HG02588 (cell line): ENCODE measurements at regions not wholly inside any gene's neighbourhood (a gene's known extent, or its start where the extent isn't known, plus 50 kb on each side); places are given as distances from the start of the nearest gene placed in this dataset.

Source experiments
- ATAC-seq: cut with Tn5 transposase; IDR thresholded peaks from one replicate; pipeline ENCODE4 v1.9.1; 2021; ENCODE audit warnings: mild to moderate bottlenecking, moderate library complexity; ENCODE audit not compliant: unreplicated experiment

- ATAC-seq = peak; percentile 21
These were observed 97.4 kb upstream of the DUSP10 start for GRCh38 chr1:221839321-221839720.

GRCh38 chr1:221837896-221838295, 96.0 kb upstream of the DUSP10 start:
- peak; percentile 26 for ATAC-seq

GRCh38 chr1:221834698-221835513, 93.0 kb upstream of the DUSP10 start:
- ATAC-seq = no peak

- no peak for ATAC-seq
These were observed 90.7 kb upstream of the DUSP10 start for GRCh38 chr1:221832617-221833016.

GRCh38 chr1:221832151-221832550, 90.3 kb upstream of the DUSP10 start:
- no peak for ATAC-seq

GRCh38 chr1:221829327-221830015, 87.6 kb upstream of the DUSP10 start:
- no peak for ATAC-seq

- ATAC-seq = no peak
These were observed 85.4 kb upstream of the DUSP10 start for GRCh38 chr1:221827307-221827642.

- ATAC-seq = no peak
These were observed 83.0 kb upstream of the DUSP10 start for GRCh38 chr1:221824909-221825308.

- no peak for ATAC-seq
These were observed 82.1 kb upstream of the DUSP10 start for GRCh38 chr1:221824025-221824424.

GRCh38 chr1:221823561-221823960, 81.7 kb upstream of the DUSP10 start:
- peak; percentile 19 for ATAC-seq

GRCh38 chr1:221823149-221823548, 81.3 kb upstream of the DUSP10 start:
- ATAC-seq = peak; percentile 72

GRCh38 chr1:221822591-221822990, 80.7 kb upstream of the DUSP10 start:
- no peak for ATAC-seq

- no peak for ATAC-seq
These were observed 75.0 kb upstream of the DUSP10 start for GRCh38 chr1:221816899-221817298.

GRCh38 chr1:221815660-221816059, 73.8 kb upstream of the DUSP10 start:
- no peak for ATAC-seq

GRCh38 chr1:221813887-221814286, 72.0 kb upstream of the DUSP10 start:
- ATAC-seq = no peak

- no peak for ATAC-seq
These were observed 71.2 kb upstream of the DUSP10 start for GRCh38 chr1:221812905-221813597.

GRCh38 chr1:221812088-221812752, 70.3 kb upstream of the DUSP10 start:
- ATAC-seq = no peak

- no peak for ATAC-seq
These were observed 68.5 kb upstream of the DUSP10 start for GRCh38 chr1:221810406-221810805.

- no peak for ATAC-seq
These were observed 67.5 kb upstream of the DUSP10 start for GRCh38 chr1:221809091-221810029.

- ATAC-seq = no peak
These were observed 65.1 kb upstream of the DUSP10 start for GRCh38 chr1:221806984-221807383.
